Stomach (tissue), 8 donors: ENCODE measurements at regions not wholly inside any gene's neighbourhood (a gene's known extent, or its start where the extent isn't known, plus 50 kb on each side); places are given as distances from the start of the nearest gene placed in this dataset.

Source experiments
- DNase-seq, 2 donors: peaks; one replicate each; pipeline versions ENCODE4 v3.0.0 to v3.0.0-alpha.2; 2013 to 2019
- H3K27ac ChIP-seq, 5 donors: fragments of 200-600 bp in 4 of 5; sonication (generic) in 4 of 5; one replicate each; pipeline ENCODE4 v1.5.1; 2013 to 2019; ENCODE audit warnings: mild to moderate bottlenecking in 1 of 5, moderate library complexity in 1 of 5
- H3K27me3 ChIP-seq, 3 donors: fragments of 200-600 bp; sonication (generic); one replicate each; pipeline ENCODE4 v1.5.1; 2017 to 2019; ENCODE audit warnings: mixed run types in 1 of 3
- H3K36me3 ChIP-seq, 4 donors: fragments of 200-600 bp; sonication (generic); 1 replicate in 3 of 4; 2 replicates in 1 of 4; pipeline ENCODE4 v1.5.1; 2016 to 2019
- H3K4me1 ChIP-seq, 4 donors: fragments of 200-600 bp; sonication (generic); one replicate each; pipeline ENCODE4 v1.5.1; 2016 to 2019
- H3K4me3 ChIP-seq, 4 donors: fragments of 200-600 bp; sonication (generic) in 3 of 4; one replicate each; pipeline ENCODE4 v1.5.1; 2016 to 2019; ENCODE audit warnings: mild to moderate bottlenecking in 1 of 4
- H3K9me3 ChIP-seq, 4 donors: fragments of 200-600 bp; sonication (generic); one replicate each; pipeline ENCODE4 v1.5.1; 2016 to 2019
- EP300 ChIP-seq: sonication (generic); formaldehyde crosslinking; IDR thresholded peaks from one replicate; pipeline ENCODE4 v1.6.1; 2017; ENCODE audit warnings: antibody characterized with exemption
- POLR2A ChIP-seq, 4 donors: fragments of 450-650 bp; IDR thresholded peaks; one replicate each; pipeline ENCODE4 v1.6.1; 2016; ENCODE audit warnings: antibody characterized with exemption in 4 of 4, control low read depth in 2 of 4, mild to moderate bottlenecking in 1 of 4, moderate library complexity in 1 of 4
- POLR2AphosphoS5 ChIP-seq, 3 donors: sonication (generic); formaldehyde crosslinking; IDR thresholded peaks; one replicate each; pipeline ENCODE4 v1.6.1; 2016; ENCODE audit warnings: antibody characterized with exemption in 3 of 3
- WGBS, 5 donors: extraction: QIAGEN DNeasy Blood & Tissue Kit in 3 of 5; methylation state at CpG; one replicate each; pipeline versions ENCODE4 v1.1.5 to v1.1.7; 2013 to 2018; 5-methylcytosine and 5-hydroxymethylcytosine counted together
- intact Hi-C: fragments of 100-400 bp; cut with DNase I; formaldehyde crosslinking; loops from one replicate; pipeline ENCODE4 v1.15.1; 2023; ENCODE audit warnings: low total_unique reads
- TF ChIP-seq, protein P1 (sequence below), 7 experiments: fragments of 450-650 bp in 4 of 7; fragments of 200-600 bp in 3 of 7; sonication (generic) in 3 of 7; IDR thresholded peaks; one replicate each; pipeline ENCODE4 v1.5.1; 2016 to 2019; ENCODE audit warnings: antibody characterized with exemption in 7 of 7, control low read depth in 2 of 7, mild to moderate bottlenecking in 1 of 7
- donor health status: healthy with polysubstance abuse.
- donor health status: Bipolar disorder and iron deficiency.
- donor health status: healthy.

DNA sequence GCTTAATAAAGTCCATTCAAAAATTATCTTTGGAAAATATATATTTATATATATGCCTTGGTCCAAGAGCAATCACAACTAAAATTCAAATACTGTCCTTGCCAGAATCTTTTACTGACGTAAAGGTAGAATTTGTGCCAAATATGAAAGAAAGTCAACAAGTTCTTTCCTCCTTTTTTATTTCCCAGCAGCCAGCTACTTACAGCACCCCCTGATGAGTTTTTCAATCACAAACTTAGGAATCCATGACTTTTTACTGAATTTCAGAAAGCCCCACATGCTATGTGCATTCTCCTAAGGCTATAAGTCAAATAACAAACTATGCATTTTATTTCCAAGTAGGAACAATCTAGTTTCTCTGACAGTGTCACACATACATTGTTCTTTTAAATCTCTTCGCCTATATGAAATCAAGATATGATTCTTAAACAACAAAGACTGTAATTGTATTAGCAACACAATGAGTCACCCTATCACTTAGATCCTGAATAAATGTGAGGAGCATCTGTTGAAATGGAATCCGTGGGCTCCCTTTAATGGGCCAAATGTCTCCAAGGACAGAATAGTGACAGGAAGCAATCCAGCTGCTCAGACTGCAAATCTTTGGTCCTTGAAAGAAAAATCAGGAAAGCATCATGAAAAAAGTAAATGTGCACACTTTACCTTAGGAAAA is 271.4 kb downstream of the DUSP6 start:
- intact Hi-C loops: no loop called here
- WGBS, 5 donors: 22 to 40% (median 29%) methylated on average over 3 of the region's 3 CpGs
- peak in 1 of 2 donors; percentile 28 for DNase-seq
- Histone ChIP-seq H3K4me1 (peaks cover 0 to 27% (median 7%) of the 10 kb centered on the region in 4 donors), H3K36me3 (no peaks in the 10 kb centered on the region), H3K9me3 (no peaks in the 10 kb centered on the region), H3K27ac (peak overlapping the region in 4 of 5 donors; percentile 32 to 55 (median 50)), H3K27me3 (no peaks in the 10 kb centered on the region), H3K4me3 (no peak overlapping the region)
- no peak for TF ChIP-seq POLR2AphosphoS5 (IDR thresholded peaks at IDR 0.05)
- TF ChIP-seq, protein P1, sequence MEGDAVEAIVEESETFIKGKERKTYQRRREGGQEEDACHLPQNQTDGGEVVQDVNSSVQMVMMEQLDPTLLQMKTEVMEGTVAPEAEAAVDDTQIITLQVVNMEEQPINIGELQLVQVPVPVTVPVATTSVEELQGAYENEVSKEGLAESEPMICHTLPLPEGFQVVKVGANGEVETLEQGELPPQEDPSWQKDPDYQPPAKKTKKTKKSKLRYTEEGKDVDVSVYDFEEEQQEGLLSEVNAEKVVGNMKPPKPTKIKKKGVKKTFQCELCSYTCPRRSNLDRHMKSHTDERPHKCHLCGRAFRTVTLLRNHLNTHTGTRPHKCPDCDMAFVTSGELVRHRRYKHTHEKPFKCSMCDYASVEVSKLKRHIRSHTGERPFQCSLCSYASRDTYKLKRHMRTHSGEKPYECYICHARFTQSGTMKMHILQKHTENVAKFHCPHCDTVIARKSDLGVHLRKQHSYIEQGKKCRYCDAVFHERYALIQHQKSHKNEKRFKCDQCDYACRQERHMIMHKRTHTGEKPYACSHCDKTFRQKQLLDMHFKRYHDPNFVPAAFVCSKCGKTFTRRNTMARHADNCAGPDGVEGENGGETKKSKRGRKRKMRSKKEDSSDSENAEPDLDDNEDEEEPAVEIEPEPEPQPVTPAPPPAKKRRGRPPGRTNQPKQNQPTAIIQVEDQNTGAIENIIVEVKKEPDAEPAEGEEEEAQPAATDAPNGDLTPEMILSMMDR (IDR thresholded peaks at IDR 0.05): no peak
- no peak for TF ChIP-seq EP300
- no peak for TF ChIP-seq POLR2A (IDR thresholded peaks at IDR 0.05)

- Histone ChIP-seq H3K27me3 (no peaks in the 10 kb centered on the region), H3K4me3 (no peak overlapping the region), H3K27ac (no peak overlapping the region), H3K4me1 (peaks cover 0 to 14% (median 6%) of the 10 kb centered on the region in 4 donors), H3K9me3 (no peaks in the 10 kb centered on the region), H3K36me3 (no peaks in the 10 kb centered on the region)
- intact Hi-C loops: no loop called here
- DNase-seq: no peak
- no peak for TF ChIP-seq EP300
- TF ChIP-seq, protein P1 (IDR thresholded peaks at IDR 0.05): no peak
- TF ChIP-seq POLR2A (IDR thresholded peaks at IDR 0.05): no peak
- TF ChIP-seq POLR2AphosphoS5 (IDR thresholded peaks at IDR 0.05): no peak
- WGBS, 5 donors: 28 to 62% (median 48%) methylated on average over 2 of the region's 2 CpGs
Observed at GRCh38 chr12:89075880-89076540, 276.3 kb downstream of the DUSP6 start.

GRCh38 chr12:89073659-89074058 is 278.6 kb downstream of the DUSP6 start:
- peak overlapping the region in 2 of 5 donors; percentile 28 to 54 for H3K27ac ChIP-seq
- no peak overlapping the region for H3K4me3 ChIP-seq
- no peaks in the 10 kb centered on the region for H3K36me3 ChIP-seq
- DNase-seq: no peak
- no peaks in the 10 kb centered on the region for H3K9me3 ChIP-seq
- peaks cover 0 to 9% (median 4%) of the 10 kb centered on the region in 4 donors for H3K4me1 ChIP-seq
- TF ChIP-seq POLR2A (IDR thresholded peaks at IDR 0.05): no peak
- TF ChIP-seq POLR2AphosphoS5 (IDR thresholded peaks at IDR 0.05): no peak
- no peak for TF ChIP-seq EP300
- TF ChIP-seq, protein P1 (IDR thresholded peaks at IDR 0.05): no peak
- intact Hi-C loops: no loop called here
- no peaks in the 10 kb centered on the region for H3K27me3 ChIP-seq

- Histone ChIP-seq H3K4me3 (no peak overlapping the region), H3K9me3 (no peaks in the 10 kb centered on the region), H3K4me1 (peaks cover 0 to 9% (median 4%) of the 10 kb centered on the region in 4 donors), H3K27ac (peak overlapping the region in 1 of 5 donors; percentile 54), H3K36me3 (no peaks in the 10 kb centered on the region), H3K27me3 (no peaks in the 10 kb centered on the region)
- TF ChIP-seq POLR2A (IDR thresholded peaks at IDR 0.05): no peak
- TF ChIP-seq POLR2AphosphoS5 (IDR thresholded peaks at IDR 0.05): peak in 1 of 3 donors; percentile 15
- TF ChIP-seq EP300: no peak
- peak in 1 of 2 donors; percentile 58 for DNase-seq
- WGBS, 5 donors: 16 to 33% (median 19%) methylated on average over 1 of the region's 1 CpG
- intact Hi-C loops: no loop called here
Observed at GRCh38 chr12:89073027-89073398, 279.3 kb downstream of the DUSP6 start.
